HG03039 (cell line): ENCODE measurements at regions not wholly inside any gene's neighbourhood (a gene's known extent, or its start where the extent isn't known, plus 50 kb on each side); places are given as distances from the start of the nearest gene placed in this dataset.

Source experiments
- ATAC-seq: cut with Tn5 transposase; IDR thresholded peaks from one replicate; pipeline ENCODE4 v1.9.1; 2021; ENCODE audit warnings: mild to moderate bottlenecking, moderate library complexity; ENCODE audit not compliant: unreplicated experiment

- no peak for ATAC-seq
Observed at GRCh38 chr4:32735856-32736590, 2015.9 kb downstream of the PCDH7 start.

GRCh38 chr4:32744211-32744610 is 2024.0 kb downstream of the PCDH7 start:
- no peak for ATAC-seq

GRCh38 chr4:32745351-32745750 is 2025.2 kb downstream of the PCDH7 start:
- no peak for ATAC-seq

GRCh38 chr4:32748061-32748460 is 2027.9 kb downstream of the PCDH7 start:
- no peak for ATAC-seq

GRCh38 chr4:32748498-32748897 is 2028.3 kb downstream of the PCDH7 start:
- ATAC-seq: no peak

- ATAC-seq: no peak
Observed at GRCh38 chr4:32752962-32753361, 2032.8 kb downstream of the PCDH7 start.

- no peak for ATAC-seq
Observed at GRCh38 chr4:32768664-32769389, 2048.7 kb downstream of the PCDH7 start.

GRCh38 chr4:32771491-32771890 is 2051.3 kb downstream of the PCDH7 start:
- ATAC-seq: no peak

GRCh38 chr4:32775049-32775448 is 2054.9 kb downstream of the PCDH7 start:
- ATAC-seq: no peak

- no peak for ATAC-seq
Observed at GRCh38 chr4:32776435-32777203, 2056.4 kb downstream of the PCDH7 start.

GRCh38 chr4:32778025-32778424 is 2057.9 kb downstream of the PCDH7 start:
- no peak for ATAC-seq

GRCh38 chr4:32778938-32779337 is 2058.8 kb downstream of the PCDH7 start:
- no peak for ATAC-seq

GRCh38 chr4:32789026-32789608 is 2068.9 kb downstream of the PCDH7 start:
- ATAC-seq: no peak

- no peak for ATAC-seq
Observed at GRCh38 chr4:32790803-32791202, 2070.6 kb downstream of the PCDH7 start.

- no peak for ATAC-seq
Observed at GRCh38 chr4:32798471-32799159, 2078.4 kb downstream of the PCDH7 start.

GRCh38 chr4:32824336-32824735 is 2104.2 kb downstream of the PCDH7 start:
- no peak for ATAC-seq

GRCh38 chr4:32826169-32826568 is 2106.0 kb downstream of the PCDH7 start:
- no peak for ATAC-seq

GRCh38 chr4:32830160-32830559 is 2110.0 kb downstream of the PCDH7 start:
- no peak for ATAC-seq

- no peak for ATAC-seq
Observed at GRCh38 chr4:32831104-32831503, 2110.9 kb downstream of the PCDH7 start.

GRCh38 chr4:32840461-32841189 is 2120.5 kb downstream of the PCDH7 start:
- ATAC-seq: no peak
